SW480 (cell line): ENCODE measurements at regions not wholly inside any gene's neighbourhood (a gene's known extent, or its start where the extent isn't known, plus 50 kb on each side); places are given as distances from the start of the nearest gene placed in this dataset.
"Not testable (repeated sequence)": the region's sequence is repeated elsewhere in the genome, so short reads cannot be mapped to it uniquely, and the experiment has no call there.

Source experiments
- DNase-seq: peaks from one replicate; pipeline ENCODE4 v3.0.0-alpha.2; 2016; ENCODE audit warnings: low spot score

GRCh38 chr17:13140750-13141149 is 122.9 kb upstream of the ELAC2 start:
- DNase-seq: peak; percentile 11

DNA sequence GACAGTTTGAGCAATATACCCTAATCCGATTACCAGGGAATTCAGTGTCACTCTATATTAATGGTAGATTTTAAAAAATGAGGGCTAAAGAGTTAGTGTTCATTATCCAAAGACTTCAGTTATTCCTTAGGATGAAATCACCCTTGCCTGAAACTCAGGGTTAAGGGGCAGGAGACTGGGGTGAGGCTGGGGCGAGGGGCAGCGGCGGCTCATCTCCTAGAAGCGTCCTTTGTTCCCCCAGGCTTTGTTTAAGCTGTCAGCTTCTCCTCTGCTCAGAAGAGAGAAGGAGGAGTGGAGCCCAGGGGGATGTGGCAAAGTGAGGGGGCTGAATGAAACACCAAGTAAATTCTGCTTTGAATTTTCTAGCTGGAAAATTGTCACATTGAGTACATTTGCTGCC is 117.7 kb upstream of the ELAC2 start:
- DNase-seq: no peak

DNA sequence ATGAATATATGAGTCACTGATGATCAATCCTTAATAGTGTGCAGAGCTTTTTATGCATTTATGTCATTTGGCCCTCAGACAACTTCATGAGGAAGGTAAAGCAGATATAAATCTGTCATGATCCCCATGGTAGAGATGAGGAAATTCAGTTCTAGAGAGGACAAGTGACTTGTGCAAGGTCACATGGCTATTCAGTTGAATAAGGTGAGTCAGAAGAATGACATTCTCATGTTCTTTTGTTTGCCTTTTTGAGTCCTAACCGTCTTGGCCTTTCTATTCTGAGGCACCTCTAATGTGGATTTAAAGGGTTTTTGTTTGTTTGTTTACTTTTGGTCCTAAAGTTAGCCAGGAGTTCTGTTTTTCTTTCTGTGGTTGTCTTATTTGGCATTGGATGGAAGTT is 116.2 kb upstream of the ELAC2 start:
- DNase-seq: no peak

- DNase-seq: no peak
These were observed 113.4 kb upstream of the ELAC2 start for GRCh38 chr17:13131225-13131624.

DNA sequence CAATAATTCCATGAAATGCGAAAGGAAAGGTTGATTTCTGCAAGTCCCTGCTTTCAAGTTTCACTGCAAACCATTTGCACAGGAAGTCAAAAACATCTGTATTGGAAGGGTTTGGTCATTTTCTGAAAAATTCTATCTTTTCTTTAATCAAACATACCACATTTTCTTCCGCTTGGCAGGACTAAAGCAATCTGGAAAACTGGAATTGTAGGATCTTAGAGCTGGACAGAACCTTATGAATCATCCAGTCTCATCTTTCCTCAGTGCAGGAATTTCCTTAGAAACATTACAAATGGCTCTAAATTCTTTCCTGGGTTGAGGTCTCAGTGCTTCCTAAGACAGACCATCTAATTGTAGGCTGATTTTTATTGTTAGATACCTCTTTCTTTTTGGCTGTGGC is 111.5 kb upstream of the ELAC2 start:
- DNase-seq: no peak

DNA sequence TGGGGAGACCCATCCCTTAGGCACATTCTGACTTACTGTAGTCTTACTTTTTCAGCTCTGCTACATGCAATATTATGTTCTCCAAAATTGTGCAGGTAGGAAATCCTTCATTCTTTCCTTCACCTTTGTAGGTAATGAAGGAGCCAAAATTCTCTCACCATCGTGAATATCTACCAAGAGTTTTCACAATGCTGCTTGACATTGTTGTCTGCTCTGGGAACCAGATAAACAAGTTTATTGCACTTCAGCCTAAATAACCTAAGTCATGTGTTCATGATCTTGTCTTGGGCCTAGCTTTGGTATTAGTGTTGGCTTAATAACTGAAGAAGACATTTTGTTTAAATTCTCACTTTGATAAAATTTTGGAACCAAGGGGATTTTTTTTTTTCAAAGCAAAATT is 110.8 kb upstream of the ELAC2 start:
- DNase-seq: no peak

DNA sequence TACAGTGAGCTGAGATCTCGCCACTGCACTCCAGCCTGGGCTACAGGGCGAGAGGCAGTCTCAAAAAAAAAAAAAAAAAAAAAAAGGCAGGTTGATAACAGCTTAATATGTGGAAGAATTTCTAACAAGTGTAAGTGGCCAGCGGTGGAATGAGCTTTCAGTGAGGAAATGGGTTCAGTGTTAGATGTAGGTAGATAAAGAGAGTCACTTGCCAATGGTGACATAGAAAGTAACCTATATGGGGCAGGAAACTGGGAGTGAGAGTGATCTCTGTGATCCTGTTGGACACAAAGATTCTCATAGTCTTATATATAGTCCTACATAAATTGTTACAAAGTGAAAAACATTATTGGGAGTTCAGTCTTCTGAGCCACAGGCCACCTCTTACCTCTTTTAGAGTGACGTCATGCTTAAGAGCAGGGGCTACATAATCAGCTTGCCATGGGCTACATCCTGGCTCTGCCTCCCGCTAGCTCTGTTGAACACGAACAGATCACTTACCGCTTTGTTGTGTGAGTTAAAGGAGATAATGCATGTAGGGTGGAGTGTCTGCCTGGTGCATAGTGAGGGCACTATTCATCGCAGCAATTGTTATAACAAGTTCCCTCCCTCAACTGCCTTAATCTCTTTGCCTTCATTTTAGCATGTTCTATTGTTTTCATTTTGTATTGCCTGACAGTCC is 110.2 kb upstream of the ELAC2 start:
- no peak for DNase-seq

DNA sequence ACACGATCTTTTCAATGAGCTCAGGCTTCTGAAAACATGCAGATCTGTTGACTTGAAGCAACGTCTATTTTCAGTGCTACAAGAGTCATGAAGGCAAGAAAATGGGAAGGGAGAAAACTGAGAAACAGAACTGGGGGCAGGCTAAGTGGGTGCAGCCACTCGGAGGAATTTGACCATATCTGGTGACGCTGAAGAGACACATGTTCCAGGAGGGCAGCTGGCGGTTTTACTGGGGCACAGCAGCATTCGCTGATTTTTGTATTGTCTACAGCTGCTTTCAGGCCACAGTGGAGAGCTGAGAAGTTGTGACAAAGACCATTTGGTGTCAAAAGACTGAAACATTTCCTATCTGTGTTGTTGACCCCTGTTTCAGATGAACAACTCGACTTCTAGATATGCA is 103.0 kb upstream of the ELAC2 start:
- DNase-seq: no peak

DNA sequence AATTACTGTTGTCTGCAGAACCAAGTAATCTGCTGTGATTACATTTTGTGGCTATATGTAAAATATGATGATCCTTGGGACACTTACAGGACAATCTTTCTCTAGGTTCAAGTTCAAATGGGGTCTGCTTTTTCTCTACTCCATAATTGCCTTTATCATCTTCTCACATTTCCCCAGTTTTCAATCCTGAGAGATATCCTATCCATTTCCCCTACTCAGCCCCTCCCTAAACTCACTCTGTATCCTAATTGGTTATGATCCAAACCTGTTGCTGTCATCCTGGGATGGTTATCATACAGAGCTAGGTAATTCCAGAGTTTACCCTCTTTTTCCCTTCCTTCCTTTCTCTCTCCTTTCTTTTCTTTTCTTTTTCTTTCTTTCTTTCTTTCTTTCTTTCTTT is 100.5 kb upstream of the ELAC2 start:
- no peak for DNase-seq

GRCh38 chr17:13117616-13118015 is 99.8 kb upstream of the ELAC2 start:
- no peak for DNase-seq

GRCh38 chr17:13114601-13115031 is 96.8 kb upstream of the ELAC2 start:
- peak; percentile 55 for DNase-seq

- no peak for DNase-seq
These were observed 96.1 kb upstream of the ELAC2 start for GRCh38 chr17:13113821-13114525.

DNA sequence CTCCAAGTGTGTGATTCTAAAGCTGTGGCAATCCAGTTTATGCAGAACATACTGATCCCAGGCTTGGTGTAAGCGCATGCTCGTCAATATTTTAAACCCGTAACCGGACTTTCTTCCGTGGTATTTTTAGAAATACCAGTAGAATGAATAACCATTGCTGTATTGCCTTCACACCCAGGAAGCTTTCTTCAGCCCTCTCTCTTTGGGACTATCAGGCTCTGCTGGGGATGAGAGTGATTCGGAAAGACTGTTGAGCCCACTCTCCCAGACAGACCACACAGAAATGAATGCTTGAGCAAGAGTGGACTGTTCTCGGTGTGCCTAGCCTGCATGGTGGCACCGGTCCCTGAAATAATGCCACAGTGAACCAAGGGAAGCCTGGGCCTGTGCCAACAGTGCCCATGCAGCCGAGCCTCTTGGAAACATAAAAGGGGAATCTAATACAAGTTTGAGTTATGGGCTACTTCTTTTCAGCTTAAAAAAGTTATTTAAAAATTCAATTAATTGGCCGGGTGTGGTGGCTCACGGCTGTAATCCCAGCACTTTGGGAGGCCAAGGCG is 89.9 kb upstream of the ELAC2 start:
- DNase-seq: no peak

GRCh38 chr17:13106171-13106570 is 88.3 kb upstream of the ELAC2 start:
- DNase-seq: peak; percentile 86

- no peak for DNase-seq
These were observed 86.7 kb upstream of the ELAC2 start for GRCh38 chr17:13104576-13104975.

GRCh38 chr17:13102477-13102876 is 84.7 kb upstream of the ELAC2 start:
- DNase-seq: no peak

DNA sequence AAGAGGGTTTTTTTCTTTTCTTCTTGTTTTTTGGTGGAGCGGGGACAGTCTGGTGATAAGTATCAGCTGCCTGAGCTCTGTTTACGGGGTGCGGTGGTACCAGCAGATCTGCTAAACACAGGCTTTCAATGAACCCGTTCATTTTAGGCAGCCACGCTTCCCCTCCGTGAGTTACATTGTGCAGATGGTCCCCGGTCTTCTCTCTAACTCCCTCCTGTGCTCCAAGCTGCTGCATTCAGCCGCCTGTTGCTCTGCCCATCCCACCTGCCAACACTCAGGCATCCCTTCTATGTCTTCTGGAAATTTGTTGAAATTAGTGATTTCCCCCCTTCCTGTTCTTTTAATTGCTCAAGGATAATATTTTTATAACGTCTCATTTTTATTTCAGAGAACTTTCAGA is 82.1 kb upstream of the ELAC2 start:
- no peak for DNase-seq

DNA sequence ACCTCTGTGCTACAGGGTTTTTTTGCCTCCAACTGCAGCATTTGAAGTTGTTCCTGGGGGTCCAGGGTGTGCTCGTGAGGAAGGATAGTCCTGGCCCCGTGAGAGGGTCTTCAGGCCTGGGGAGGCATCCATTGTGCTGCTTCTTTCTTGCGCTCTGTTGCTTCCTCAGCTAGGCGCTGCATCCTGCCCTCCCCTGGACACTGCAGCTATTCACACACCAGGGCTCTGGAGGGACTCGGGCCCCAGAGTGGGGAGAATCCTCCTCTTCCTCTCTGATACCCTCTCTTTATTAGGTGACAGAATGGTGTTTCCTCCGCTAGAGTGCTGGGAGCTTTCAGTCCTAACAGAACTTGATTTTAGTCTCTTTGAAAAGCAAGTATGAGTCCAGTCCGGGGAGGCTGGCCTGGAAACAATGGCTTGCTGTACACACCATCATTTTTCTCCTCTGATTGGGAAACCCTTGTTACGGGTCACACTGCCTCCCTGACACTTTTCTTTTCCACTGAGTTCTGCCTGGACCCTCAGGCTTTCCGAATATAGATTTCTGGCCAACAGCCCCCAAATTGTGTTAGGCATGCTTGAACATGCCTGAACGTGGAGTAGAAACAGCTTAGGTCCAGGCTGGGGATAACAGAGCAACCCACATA is 81.4 kb upstream of the ELAC2 start:
- DNase-seq: no peak

DNA sequence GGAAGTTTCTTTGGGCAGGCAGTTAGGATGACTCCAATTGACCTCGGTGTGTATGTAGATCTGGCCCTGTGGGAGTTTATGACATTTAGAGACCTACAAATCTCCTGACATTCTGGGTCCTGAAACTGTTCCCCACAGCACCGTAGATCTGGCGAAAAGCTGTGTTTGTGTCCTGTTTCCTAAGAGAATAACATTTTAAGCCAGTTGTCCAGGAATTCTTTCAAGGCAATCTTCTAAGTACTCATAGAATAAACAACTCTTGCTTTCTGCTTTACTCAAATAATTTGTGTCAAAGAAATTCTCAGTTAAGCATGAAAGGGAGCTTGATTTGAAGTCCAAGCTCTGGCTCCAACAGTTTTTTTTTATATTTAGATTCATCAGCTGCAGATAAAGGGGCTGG is 78.5 kb upstream of the ELAC2 start:
- DNase-seq: no peak

GRCh38 chr17:13092010-13092409 is 74.2 kb upstream of the ELAC2 start:
- DNase-seq: not testable (repeated sequence)

- DNase-seq: no peak
These were observed 70.8 kb upstream of the ELAC2 start for GRCh38 chr17:13088666-13089065.

- no peak for DNase-seq
These were observed 70.0 kb upstream of the ELAC2 start for GRCh38 chr17:13087802-13088201.

GRCh38 chr17:13086142-13086769 is 68.4 kb upstream of the ELAC2 start:
- DNase-seq: no peak
